ENCODE measurements at regions not wholly inside any gene's neighbourhood (a gene's known extent, or its start where the extent isn't known, plus 50 kb on each side); places are given as distances from the start of the nearest gene placed in this dataset.

- no peak for DNase-seq
- no peaks in the 10 kb centered on the region for H3K36me3 Mint-ChIP-seq
- no peak for ATAC-seq (ENCODE audit: low read depth)
- POLR2A ChIA-PET, result no interaction called here
- no peak overlapping the region for H3K4me3 Mint-ChIP-seq
- no peaks in the 10 kb centered on the region for H3K27me3 Mint-ChIP-seq
- no peaks in the 10 kb centered on the region for H3K9me3 Mint-ChIP-seq
- no peak overlapping the region for H3K27ac Mint-ChIP-seq
- no peaks in the 10 kb centered on the region for H3K4me1 Mint-ChIP-seq
Measured at GRCh38 chr14:87432698-87433097, 560.3 kb downstream of the GALC start.

- Mint-ChIP-seq H3K4me3 (no peak overlapping the region), H3K27ac (no peak overlapping the region), H3K4me1 (no peaks in the 10 kb centered on the region), H3K9me3 (no peaks in the 10 kb centered on the region), H3K27me3 (no peaks in the 10 kb centered on the region), H3K36me3 (no peaks in the 10 kb centered on the region)
- POLR2A ChIA-PET, result no interaction called here
- no peak for DNase-seq
- no peak for ATAC-seq (ENCODE audit: low read depth)
Measured at GRCh38 chr14:87430810-87431209, 562.2 kb downstream of the GALC start.

- no peak overlapping the region for H3K4me3 Mint-ChIP-seq
- no peak for ATAC-seq (ENCODE audit: low read depth)
- POLR2A ChIA-PET, result no interaction called here
- DNase-seq, result no peak
- H3K27ac Mint-ChIP-seq, result no peak overlapping the region
- H3K4me1 Mint-ChIP-seq, result no peaks in the 10 kb centered on the region
- H3K36me3 Mint-ChIP-seq, result no peaks in the 10 kb centered on the region
- H3K9me3 Mint-ChIP-seq, result no peaks in the 10 kb centered on the region
- no peaks in the 10 kb centered on the region for H3K27me3 Mint-ChIP-seq
Measured at GRCh38 chr14:87430214-87430613, 562.8 kb downstream of the GALC start.

- POLR2A ChIA-PET, result no interaction called here
Measured at GRCh38 chr14:87419925-87420324, 573.1 kb downstream of the GALC start.

GRCh38 chr14:87411370-87411769, 581.6 kb downstream of the GALC start:
- no peaks in the 10 kb centered on the region for H3K27me3 Mint-ChIP-seq
- ATAC-seq (ENCODE audit: low read depth), result no peak
- no peak overlapping the region for H3K4me3 Mint-ChIP-seq
- H3K36me3 Mint-ChIP-seq, result no peaks in the 10 kb centered on the region
- H3K27ac Mint-ChIP-seq, result no peak overlapping the region
- H3K9me3 Mint-ChIP-seq, result no peaks in the 10 kb centered on the region
- no peaks in the 10 kb centered on the region for H3K4me1 Mint-ChIP-seq
- POLR2A ChIA-PET, result no interaction called here
- no peak for DNase-seq

More at GRCh38 chr14:87419925-87420324, 573.1 kb downstream of the GALC start:
- Mint-ChIP-seq H3K27ac (no peak overlapping the region), H3K4me1 (no peaks in the 10 kb centered on the region), H3K9me3 (peaks cover 2% of the 10 kb centered on the region), H3K4me3 (no peak overlapping the region), H3K27me3 (no peaks in the 10 kb centered on the region), H3K36me3 (no peaks in the 10 kb centered on the region)
- no peak for ATAC-seq (ENCODE audit: low read depth)
- no peak for DNase-seq

- Mint-ChIP-seq H3K27me3 (no peaks in the 10 kb centered on the region), H3K36me3 (no peaks in the 10 kb centered on the region), H3K4me1 (no peaks in the 10 kb centered on the region), H3K4me3 (no peak overlapping the region), H3K27ac (no peak overlapping the region), H3K9me3 (no peaks in the 10 kb centered on the region)
- no peak for DNase-seq
- ATAC-seq (ENCODE audit: low read depth), result no peak
- POLR2A ChIA-PET, result no interaction called here
Measured at GRCh38 chr14:87409393-87409792, 583.6 kb downstream of the GALC start.

DNA sequence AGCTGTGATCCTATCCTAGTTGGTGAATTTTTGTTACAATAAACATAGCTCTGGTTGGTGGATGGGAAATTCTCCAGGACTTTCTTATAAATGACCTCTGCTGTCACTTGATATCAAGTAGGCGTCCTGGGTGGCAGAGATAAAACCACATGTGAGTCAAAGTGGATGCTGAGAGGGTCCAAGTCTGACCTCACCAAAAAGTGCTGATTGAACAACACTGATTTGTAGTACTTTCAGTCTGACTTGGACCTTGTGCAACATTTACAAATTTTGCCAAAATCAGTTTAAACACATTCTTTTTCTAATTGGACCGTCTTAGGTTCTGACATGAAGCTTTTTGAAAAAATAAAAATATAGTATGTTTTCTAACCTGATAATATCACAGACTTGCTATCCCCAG, 585.6 kb downstream of the GALC start:
- H3K4me1 Mint-ChIP-seq, result no peaks in the 10 kb centered on the region
- POLR2A ChIA-PET, result no interaction called here
- H3K36me3 Mint-ChIP-seq, result no peaks in the 10 kb centered on the region
- no peak for DNase-seq
- no peak for ATAC-seq (ENCODE audit: low read depth)
- H3K27me3 Mint-ChIP-seq, result no peaks in the 10 kb centered on the region
- no peak overlapping the region for H3K4me3 Mint-ChIP-seq
- no peaks in the 10 kb centered on the region for H3K9me3 Mint-ChIP-seq
- H3K27ac Mint-ChIP-seq, result no peak overlapping the region

DNA sequence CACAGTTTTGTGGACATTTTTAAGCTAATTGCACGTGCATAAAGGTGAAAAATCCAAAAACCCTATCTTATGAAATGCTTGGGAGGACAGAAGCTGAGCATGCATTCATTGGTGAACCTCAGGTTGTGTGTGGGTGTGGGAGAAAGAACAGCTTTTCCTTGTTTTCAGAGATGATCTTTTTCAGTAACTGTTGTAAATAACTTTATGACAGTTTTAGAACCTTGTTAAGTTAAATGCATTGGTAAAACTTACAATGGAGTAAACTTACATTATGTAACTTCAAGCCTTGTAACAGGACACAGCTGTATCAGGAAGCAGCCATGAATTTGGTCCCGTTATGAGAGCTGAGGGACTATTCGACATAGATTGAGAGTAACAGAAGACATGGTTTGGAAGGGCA, 587.4 kb downstream of the GALC start:
- no peak for DNase-seq
- Mint-ChIP-seq H3K4me1 (no peaks in the 10 kb centered on the region), H3K9me3 (no peaks in the 10 kb centered on the region), H3K36me3 (no peaks in the 10 kb centered on the region), H3K27ac (no peak overlapping the region), H3K27me3 (no peaks in the 10 kb centered on the region), H3K4me3 (no peak overlapping the region)
- POLR2A ChIA-PET, result no interaction called here
- no peak for ATAC-seq (ENCODE audit: low read depth)

DNA sequence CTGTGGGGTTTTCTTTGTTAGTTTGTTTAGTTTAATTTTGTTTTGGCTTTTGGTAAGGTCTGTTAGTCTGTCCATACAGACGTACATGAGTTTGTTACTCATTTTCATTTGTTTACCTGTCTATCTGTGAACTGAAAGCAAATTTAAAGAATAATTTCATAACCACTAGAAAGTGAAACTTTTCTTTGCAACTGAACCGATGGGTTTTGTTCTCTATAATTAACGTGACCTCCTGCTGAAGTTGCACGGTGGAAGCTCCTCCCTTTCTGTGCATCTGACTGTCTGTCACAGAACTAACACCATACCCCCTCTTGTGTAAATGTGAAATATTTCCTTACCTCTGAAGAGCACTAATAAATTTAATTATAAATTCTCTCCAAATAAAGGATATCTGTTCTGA, 595.5 kb downstream of the GALC start:
- POLR2A ChIA-PET, result no interaction called here
- Mint-ChIP-seq H3K4me3 (no peak overlapping the region), H3K27ac (no peak overlapping the region), H3K9me3 (no peaks in the 10 kb centered on the region), H3K4me1 (no peaks in the 10 kb centered on the region), H3K27me3 (no peaks in the 10 kb centered on the region), H3K36me3 (no peaks in the 10 kb centered on the region)
- DNase-seq (no peak), ATAC-seq (ENCODE audit: low read depth) (no peak)

DNA sequence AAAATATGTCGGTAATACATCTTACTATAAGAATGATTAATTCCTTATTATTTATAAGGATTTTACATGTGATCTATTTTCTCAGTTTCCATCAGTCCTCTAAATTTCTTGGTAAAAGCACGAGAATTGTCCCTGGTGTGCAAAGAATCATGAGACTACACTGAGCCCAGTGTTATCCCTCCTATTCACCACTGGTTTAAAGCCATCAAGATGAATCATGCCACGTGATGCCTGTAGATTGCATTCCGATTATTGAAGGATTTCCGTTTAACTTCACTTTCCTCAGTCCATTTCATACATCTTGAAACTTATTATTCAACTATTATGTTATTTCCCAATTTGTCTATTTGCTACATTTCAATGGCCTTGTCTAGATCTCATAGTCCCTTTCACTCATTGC, 601.9 kb downstream of the GALC start:
- no peak for ATAC-seq (ENCODE audit: low read depth)
- POLR2A ChIA-PET, result no interaction called here

GRCh38 chr14:87388946-87389345, 604.0 kb downstream of the GALC start:
- Mint-ChIP-seq H3K9me3 (peaks cover 2% of the 10 kb centered on the region), H3K4me1 (no peaks in the 10 kb centered on the region), H3K27ac (no peak overlapping the region), H3K36me3 (no peaks in the 10 kb centered on the region), H3K27me3 (no peaks in the 10 kb centered on the region), H3K4me3 (no peak overlapping the region)
- POLR2A ChIA-PET, result no interaction called here
- no peak for DNase-seq
- no peak for ATAC-seq (ENCODE audit: low read depth)

More for the DNA sequence above, 601.9 kb downstream of the GALC start:
- no peak for DNase-seq
- no peaks in the 10 kb centered on the region for H3K27me3 Mint-ChIP-seq
- H3K36me3 Mint-ChIP-seq, result no peaks in the 10 kb centered on the region
- peaks cover 1% of the 10 kb centered on the region for H3K9me3 Mint-ChIP-seq
- H3K4me1 Mint-ChIP-seq, result no peaks in the 10 kb centered on the region
- no peak overlapping the region for H3K4me3 Mint-ChIP-seq
- H3K27ac Mint-ChIP-seq, result no peak overlapping the region

GRCh38 chr14:87387806-87388205, 605.2 kb downstream of the GALC start:
- H3K27me3 Mint-ChIP-seq, result no peaks in the 10 kb centered on the region
- H3K36me3 Mint-ChIP-seq, result no peaks in the 10 kb centered on the region
- POLR2A ChIA-PET, result no interaction called here
- no peaks in the 10 kb centered on the region for H3K4me1 Mint-ChIP-seq
- H3K27ac Mint-ChIP-seq, result no peak overlapping the region
- no peak overlapping the region for H3K4me3 Mint-ChIP-seq
- no peak for ATAC-seq (ENCODE audit: low read depth)
- no peak for DNase-seq
- peaks cover 5% of the 10 kb centered on the region for H3K9me3 Mint-ChIP-seq

GRCh38 chr14:87386524-87386923, 606.5 kb downstream of the GALC start:
- DNase-seq (no peak), ATAC-seq (ENCODE audit: low read depth) (no peak)
- Mint-ChIP-seq H3K4me1 (no peaks in the 10 kb centered on the region), H3K4me3 (no peak overlapping the region), H3K27me3 (no peaks in the 10 kb centered on the region), H3K9me3 (peaks cover 6% of the 10 kb centered on the region), H3K27ac (no peak overlapping the region), H3K36me3 (no peaks in the 10 kb centered on the region)
- POLR2A ChIA-PET, result no interaction called here

DNA sequence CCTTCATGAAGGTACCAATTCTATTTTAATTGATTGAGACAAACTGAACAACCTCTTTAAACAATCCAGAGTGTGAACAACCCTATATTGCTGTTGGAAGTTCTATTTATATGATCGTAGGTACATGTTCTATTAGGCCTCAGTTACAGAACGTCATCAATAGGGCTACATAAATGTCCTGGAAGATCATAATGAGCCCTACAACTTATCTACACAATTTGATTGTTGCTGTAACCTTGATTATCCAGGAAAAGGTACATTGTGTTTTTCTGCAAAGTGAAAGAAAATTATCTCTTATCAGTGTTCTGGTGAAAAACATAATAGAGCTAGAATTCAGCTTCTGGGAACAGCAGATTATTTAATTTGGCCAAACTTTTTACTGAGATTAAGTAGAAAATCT, 612.9 kb downstream of the GALC start:
- H3K9me3 Mint-ChIP-seq, result peaks cover 13% of the 10 kb centered on the region
- DNase-seq (no peak), ATAC-seq (ENCODE audit: low read depth) (no peak)
- no peaks in the 10 kb centered on the region for H3K27me3 Mint-ChIP-seq
- H3K36me3 Mint-ChIP-seq, result no peaks in the 10 kb centered on the region
- POLR2A ChIA-PET, result no interaction called here
- H3K4me3 Mint-ChIP-seq, result no peak overlapping the region
- no peaks in the 10 kb centered on the region for H3K4me1 Mint-ChIP-seq
- no peak overlapping the region for H3K27ac Mint-ChIP-seq

DNA sequence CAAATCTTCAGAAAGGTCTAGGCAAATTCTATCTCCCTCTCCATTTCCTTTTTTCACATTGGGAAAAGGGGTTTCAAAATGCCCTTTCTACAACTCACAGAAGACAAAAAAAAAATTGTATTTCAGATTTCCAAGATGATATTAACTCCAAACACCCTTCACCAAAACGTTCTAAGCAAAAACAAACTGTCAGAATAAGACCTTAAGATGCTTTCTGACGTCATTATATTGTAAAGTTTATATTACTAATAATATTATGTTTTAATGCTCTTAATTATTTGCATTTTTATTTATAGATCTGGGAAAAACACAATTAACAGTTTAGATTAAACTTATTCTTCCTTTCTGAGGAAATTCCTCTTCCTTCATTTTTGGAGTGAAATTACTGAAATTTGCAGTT, 624.2 kb downstream of the GALC start:
- Mint-ChIP-seq H3K36me3 (no peaks in the 10 kb centered on the region), H3K27ac (no peak overlapping the region), H3K27me3 (no peaks in the 10 kb centered on the region), H3K9me3 (peaks cover 2% of the 10 kb centered on the region), H3K4me1 (no peaks in the 10 kb centered on the region), H3K4me3 (no peak overlapping the region)
- ATAC-seq (ENCODE audit: low read depth) (no peak), DNase-seq (no peak)
- POLR2A ChIA-PET, result no interaction called here
